HCT116 (cell line): ENCODE measurements at regions not wholly inside any gene's neighbourhood (a gene's known extent, or its start where the extent isn't known, plus 50 kb on each side); places are given as distances from the start of the nearest gene placed in this dataset.

Experiments used
- CEBPB ChIP-seq: IDR thresholded peaks from 2 replicates; pipeline ENCODE4 v1.6.1; 2012; ENCODE audit warnings: low read depth
- POLR2A ChIP-seq: IDR thresholded peaks from 2 replicates; pipeline ENCODE4 v1.7.0; 2011; ENCODE audit warnings: borderline replicate concordance; ENCODE audit not compliant: insufficient read depth, insufficient read length; ENCODE audit errors: extremely low read depth
- TF ChIP-seq, protein P1 (sequence below), 3 experiments: fragments of 200-600 bp in 1 of 3; sonication (generic) in 1 of 3; IDR thresholded peaks in 2 of 3; conservative IDR thresholded peaks in 1 of 3; 2 replicates each; pipeline ENCODE4 v1.5.1; 2012 to 2017; ENCODE audit warnings: low read depth in 2 of 3, low read length in 2 of 3, antibody characterized with exemption in 1 of 3, borderline replicate concordance in 1 of 3, control low read depth in 1 of 3, mild to moderate bottlenecking in 1 of 3, mixed read lengths in 1 of 3, mixed run types in 1 of 3, moderate library complexity in 1 of 3; ENCODE audit not compliant: insufficient read depth in 1 of 3
- TF ChIP-seq, protein P2 (sequence below): IDR thresholded peaks from 2 replicates; pipeline ENCODE4 v1.6.1; 2012; ENCODE audit warnings: low read depth

DNA sequence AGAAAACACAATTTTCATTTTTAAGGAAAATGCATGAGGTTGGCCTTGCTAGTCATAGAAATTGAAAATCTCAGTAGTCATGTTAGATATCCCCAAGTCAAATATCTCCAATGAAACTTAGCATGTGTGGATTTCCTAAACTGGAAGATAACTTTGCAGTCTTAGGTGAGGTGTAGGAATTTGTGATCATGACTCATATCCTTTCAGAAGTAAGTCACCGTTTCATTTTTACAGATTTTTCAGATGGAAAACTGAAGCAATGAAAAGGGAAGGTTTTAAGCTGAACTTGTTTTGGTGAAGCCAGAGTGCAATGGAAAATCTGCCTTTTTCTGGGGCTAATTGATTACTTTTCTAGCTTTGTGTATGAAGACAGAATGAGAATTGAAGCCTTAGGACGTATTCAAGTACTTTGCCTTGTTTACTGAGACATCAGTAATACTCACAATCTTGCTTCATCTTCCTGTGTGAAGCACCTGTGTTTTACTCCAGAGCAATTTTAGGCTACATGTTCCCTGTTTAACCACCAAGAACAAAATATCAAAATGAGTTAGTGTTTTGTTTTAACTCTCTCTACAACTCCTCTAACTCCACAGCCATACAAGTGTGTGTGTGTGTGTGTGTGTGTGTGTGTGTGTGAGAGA, 1662.8 kb upstream of the ADGRL3 start:
- TF ChIP-seq CEBPB: no peak
- TF ChIP-seq, protein P1, sequence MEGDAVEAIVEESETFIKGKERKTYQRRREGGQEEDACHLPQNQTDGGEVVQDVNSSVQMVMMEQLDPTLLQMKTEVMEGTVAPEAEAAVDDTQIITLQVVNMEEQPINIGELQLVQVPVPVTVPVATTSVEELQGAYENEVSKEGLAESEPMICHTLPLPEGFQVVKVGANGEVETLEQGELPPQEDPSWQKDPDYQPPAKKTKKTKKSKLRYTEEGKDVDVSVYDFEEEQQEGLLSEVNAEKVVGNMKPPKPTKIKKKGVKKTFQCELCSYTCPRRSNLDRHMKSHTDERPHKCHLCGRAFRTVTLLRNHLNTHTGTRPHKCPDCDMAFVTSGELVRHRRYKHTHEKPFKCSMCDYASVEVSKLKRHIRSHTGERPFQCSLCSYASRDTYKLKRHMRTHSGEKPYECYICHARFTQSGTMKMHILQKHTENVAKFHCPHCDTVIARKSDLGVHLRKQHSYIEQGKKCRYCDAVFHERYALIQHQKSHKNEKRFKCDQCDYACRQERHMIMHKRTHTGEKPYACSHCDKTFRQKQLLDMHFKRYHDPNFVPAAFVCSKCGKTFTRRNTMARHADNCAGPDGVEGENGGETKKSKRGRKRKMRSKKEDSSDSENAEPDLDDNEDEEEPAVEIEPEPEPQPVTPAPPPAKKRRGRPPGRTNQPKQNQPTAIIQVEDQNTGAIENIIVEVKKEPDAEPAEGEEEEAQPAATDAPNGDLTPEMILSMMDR (IDR thresholded peaks at IDR 0.05 in 2 of 3, conservative IDR thresholded peaks at IDR 0.05 in 1 of 3; ENCODE audit: borderline replicate concordance in 1 of 3, insufficient read depth in 1 of 3, low read depth in 2 of 3, low read length in 2 of 3): no peak
- TF ChIP-seq POLR2A: no peak
- TF ChIP-seq, protein P2, sequence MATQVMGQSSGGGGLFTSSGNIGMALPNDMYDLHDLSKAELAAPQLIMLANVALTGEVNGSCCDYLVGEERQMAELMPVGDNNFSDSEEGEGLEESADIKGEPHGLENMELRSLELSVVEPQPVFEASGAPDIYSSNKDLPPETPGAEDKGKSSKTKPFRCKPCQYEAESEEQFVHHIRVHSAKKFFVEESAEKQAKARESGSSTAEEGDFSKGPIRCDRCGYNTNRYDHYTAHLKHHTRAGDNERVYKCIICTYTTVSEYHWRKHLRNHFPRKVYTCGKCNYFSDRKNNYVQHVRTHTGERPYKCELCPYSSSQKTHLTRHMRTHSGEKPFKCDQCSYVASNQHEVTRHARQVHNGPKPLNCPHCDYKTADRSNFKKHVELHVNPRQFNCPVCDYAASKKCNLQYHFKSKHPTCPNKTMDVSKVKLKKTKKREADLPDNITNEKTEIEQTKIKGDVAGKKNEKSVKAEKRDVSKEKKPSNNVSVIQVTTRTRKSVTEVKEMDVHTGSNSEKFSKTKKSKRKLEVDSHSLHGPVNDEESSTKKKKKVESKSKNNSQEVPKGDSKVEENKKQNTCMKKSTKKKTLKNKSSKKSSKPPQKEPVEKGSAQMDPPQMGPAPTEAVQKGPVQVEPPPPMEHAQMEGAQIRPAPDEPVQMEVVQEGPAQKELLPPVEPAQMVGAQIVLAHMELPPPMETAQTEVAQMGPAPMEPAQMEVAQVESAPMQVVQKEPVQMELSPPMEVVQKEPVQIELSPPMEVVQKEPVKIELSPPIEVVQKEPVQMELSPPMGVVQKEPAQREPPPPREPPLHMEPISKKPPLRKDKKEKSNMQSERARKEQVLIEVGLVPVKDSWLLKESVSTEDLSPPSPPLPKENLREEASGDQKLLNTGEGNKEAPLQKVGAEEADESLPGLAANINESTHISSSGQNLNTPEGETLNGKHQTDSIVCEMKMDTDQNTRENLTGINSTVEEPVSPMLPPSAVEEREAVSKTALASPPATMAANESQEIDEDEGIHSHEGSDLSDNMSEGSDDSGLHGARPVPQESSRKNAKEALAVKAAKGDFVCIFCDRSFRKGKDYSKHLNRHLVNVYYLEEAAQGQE: no peak
